SKM-1 (cell line): ENCODE measurements at regions not wholly inside any gene's neighbourhood (a gene's known extent, or its start where the extent isn't known, plus 50 kb on each side); places are given as distances from the start of the nearest gene placed in this dataset.

ENCODE experiments used
- DNase-seq: peaks from one replicate; lab custom pipeline; 2025; ENCODE audit not compliant: unreplicated experiment; lab: John Stamatoyannopoulos, UW

- DNase-seq: no peak
These were observed 166.7 kb downstream of the ALG10 start for GRCh38 chr12:34188974-34189373.

GRCh38 chr12:34190054-34190453 is 167.8 kb downstream of the ALG10 start:
- DNase-seq: no peak

- no peak for DNase-seq
These were observed 176.6 kb downstream of the ALG10 start for GRCh38 chr12:34198924-34199323.

GRCh38 chr12:34203866-34204620 is 181.7 kb downstream of the ALG10 start:
- no peak for DNase-seq

DNA sequence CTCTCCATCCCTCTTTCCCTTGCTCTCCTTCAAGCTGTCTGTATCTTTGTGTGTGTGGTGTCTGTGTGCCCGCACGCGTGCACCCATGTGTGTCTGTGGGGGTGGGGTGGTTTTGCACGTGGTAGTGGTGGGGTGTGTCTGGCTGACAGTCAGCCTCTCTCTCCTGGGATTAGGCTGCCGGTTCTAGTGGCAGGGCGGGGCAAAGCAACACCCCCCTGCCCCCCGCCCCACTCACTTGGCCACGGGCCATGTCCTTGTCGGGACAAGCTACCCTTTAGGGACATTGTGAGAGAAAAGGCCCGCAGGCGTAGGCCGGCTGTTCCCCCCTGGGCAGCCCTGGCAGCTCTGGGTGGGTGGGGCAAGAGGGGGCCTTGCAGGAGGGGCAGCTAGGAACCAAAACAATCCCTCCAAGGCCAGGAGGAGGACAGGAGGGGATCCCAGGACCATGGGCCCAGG is 182.6 kb downstream of the ALG10 start:
- DNase-seq: no peak

DNA sequence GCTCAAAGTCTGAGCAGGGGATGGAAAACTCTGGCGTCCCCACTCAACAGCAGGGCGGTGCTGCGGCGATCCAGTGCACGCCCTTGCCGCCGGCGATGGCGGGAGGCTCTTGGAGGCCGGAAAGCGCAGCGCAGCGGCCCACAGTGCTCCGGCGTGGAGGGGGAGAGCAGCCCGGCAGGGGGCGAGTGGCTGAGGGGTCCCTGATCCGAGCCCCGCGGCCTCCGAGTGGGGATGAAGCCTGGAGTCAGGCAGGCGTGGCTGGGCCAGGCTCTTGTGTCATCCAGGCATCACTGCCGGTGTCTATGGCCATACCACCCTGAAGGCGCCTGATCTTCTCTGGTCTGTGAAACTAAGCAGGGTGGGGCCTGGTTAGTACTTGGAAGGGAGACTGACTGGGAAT is 183.1 kb downstream of the ALG10 start:
- DNase-seq: no peak

DNA sequence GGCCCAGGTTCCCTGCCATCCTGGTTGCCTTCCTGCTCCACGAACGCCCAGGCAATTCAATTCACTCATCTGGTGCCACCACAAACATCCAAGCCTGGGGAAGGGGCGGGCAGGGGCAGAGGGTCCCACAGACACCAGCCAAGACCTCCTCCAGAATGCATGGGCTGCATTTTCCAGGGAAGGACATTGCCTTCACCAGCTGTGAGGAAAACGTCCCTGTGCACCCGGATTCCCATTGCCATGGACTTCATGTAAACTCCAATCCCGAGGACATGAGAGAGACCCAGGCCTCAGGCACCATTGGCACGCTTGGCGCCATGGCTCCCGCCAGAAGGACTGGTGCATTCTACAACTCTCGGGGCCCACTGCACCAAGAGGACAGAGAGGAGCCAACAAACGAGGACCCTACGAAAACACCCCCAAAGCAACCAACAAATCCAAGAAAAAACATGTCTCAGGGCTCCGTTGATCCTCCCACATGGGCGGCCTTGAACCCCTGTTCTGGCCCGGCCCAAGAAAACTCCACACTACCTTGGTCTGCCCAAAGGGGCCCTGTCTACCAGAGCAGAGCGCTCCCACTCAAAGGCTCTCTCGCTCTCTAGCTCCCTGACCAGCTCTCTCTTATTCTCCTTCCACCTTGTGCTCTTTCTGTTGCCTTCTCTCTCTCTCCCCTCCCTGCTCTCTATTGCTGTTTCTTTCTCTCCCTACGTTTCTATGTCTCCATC is 183.9 kb downstream of the ALG10 start:
- no peak for DNase-seq

DNA sequence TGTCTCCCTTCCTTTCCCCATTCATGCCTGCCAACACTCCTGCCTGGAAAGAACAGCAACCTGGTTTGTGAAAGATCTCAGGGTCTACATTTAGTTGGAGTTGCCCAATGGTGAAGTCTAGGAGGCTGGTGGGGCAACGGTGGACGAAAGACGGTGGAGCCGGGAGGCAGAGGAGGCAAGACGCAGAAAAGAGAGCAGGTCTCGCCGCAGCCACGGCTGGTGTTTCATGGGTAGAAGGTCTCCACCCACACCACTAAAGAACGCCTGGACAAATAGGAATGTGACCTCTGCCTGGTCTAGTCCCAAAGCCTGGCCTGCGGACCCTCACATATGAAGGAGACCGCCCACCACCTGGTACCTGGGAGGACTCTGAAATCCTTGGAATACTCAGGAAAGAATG is 185.6 kb downstream of the ALG10 start:
- DNase-seq: no peak

GRCh38 chr12:34208331-34209258 is 186.3 kb downstream of the ALG10 start:
- DNase-seq: no peak

DNA sequence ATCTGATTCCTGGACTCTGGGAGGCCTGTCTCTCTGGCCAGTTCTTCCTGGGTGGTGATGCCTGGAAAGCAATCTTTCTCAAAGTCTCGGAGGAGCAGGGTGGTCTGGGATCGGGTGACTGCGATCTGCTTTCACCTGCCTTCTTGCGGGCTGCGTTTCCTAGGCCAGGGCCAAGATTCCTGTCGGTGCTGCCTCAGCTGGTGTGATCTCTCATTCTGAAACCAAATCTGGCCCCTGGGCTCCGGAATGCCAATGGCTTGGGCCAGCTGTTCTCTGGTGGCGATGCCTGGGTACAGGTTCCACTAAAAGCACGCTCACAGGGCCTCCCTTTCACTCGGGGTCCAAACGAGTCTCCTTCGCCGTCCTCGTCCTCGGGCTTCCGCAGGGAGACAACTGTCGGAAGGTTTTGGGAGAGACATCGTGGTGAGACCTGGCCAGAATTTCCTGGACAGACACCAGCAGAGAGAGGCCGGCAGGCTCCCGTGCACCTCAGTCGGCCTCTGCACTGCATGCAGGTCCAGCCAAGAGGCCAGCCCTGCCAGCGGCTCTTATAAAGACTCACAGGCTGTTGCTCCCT is 187.1 kb downstream of the ALG10 start:
- DNase-seq: no peak

DNA sequence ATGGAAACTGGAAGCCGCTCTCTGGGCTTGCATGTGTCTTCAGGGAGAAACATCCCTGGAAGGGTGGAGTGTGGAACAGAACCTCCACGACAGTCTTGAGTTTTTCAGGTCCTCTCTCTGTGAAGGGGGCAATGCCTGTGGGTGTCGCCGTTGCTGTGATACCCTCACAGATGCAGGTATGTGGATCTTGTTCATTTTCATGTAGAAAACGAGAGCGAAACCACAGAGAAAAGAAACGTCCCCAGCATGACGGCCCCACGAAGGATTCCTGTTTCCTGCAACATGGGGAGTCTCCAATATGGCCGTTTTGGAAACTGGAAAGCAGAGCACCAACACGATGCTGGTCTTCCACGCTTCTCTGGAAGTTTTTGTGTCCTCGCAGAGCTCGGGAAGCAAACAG is 187.9 kb downstream of the ALG10 start:
- no peak for DNase-seq

GRCh38 chr12:34210689-34211530 is 188.6 kb downstream of the ALG10 start:
- DNase-seq: no peak

DNA sequence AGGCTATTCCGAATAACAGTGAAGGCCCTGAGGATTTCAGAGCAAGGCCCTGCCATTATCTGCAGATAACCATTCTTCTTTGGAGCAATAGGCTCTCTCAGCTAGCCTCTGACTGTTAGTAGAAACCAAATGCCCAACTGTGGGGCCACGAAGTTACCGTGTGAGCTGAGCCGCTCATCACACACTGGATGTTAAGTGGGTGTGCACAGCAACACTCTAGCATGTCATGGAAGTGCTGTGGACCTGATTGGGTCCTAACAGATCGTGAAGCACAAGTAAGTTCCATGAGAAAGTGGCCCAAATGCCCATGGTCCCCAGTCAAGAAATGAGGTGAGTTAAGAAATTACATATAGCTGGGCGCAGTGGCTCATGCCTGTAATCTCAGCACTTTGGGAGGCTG is 190.4 kb downstream of the ALG10 start:
- DNase-seq: no peak

DNA sequence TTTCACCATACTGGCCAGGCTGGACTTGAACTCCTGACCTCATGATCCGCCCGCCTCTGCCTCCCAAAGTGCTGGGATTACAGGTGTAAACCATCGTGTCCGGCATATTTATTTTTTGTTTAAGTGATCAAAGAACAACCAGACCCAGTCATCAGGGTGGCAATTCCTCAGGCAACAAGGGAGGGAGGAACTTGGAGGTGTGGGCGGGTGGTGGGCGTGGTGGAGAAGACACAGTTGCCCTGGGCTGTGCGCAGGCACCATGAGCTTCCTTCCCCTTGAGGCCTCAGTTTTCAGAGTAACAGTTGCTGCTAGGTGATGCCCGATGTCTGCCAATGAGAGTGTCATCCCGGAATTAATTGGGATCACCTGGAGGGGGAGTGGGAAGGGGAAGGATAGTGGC is 191.7 kb downstream of the ALG10 start:
- DNase-seq: no peak

DNA sequence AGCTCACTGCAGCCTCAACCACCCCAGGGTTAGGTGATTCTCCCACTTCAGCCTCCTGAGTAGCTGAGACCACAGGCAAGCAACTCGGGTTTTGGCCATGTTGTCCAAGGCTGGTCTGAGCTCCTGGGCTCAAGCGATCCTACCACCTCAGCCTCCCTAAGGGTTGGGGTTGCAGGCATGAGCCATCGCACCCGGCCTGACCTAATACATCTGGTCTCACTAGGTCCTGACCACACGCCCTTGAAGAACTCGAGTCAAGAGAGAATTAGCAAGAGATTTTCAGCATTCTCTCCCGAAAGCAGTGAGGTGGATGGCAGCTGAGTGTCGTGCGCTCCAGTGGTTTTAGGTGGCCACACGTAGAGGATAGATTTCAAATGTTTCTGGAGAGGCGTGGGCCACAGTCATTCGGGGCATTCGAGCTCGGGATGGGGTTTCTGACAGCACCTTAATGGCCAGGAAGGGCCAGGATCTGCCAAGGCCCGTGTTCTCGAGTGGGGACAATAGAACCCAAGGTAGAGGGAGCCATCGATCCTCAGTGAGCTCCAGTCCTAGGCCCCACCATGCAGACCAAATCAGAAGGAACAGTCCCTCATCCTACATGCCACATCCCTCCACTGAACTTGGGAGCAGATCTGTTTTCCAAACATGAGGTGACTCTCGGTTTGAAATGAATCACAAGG is 193.1 kb downstream of the ALG10 start:
- DNase-seq: no peak

DNA sequence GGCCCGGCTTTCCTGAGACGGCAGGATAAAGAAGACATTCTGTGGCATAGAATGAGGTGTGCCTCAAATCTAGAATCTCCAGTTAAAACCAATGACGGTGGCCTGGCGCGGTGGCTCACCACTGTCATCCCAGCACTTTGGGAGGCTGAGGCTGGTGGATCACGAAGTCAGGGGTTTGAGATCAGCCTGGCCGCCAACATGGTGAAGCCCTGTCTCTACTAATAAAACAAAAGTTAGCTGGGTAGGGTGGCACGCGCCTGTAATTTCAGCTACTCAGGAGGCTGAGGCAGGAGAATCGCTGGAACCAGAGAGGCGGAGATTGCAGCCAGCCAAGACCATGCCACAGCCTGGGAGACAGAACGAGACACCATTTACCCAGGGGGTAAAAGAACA is 193.6 kb downstream of the ALG10 start:
- DNase-seq: no peak

DNA sequence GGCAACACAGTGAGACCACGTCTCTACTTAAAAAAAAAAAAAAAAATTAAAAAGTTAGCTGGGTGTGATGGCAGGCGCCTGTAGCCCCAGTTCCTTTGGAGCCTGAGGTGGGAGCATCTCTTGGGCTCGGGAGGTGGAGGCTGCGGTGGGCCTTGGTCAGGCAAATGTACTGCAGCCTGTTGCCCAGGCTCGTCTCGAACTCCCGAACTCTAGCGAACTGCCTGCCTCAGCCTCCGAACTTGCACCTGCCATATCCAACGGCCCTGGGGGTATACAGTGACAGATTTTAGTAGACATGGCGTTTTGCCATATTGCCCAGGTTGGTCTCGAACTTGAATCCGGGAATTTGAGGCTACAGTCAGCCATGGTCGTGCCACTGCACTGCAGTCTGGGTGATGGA is 195.4 kb downstream of the ALG10 start:
- DNase-seq: no peak

DNA sequence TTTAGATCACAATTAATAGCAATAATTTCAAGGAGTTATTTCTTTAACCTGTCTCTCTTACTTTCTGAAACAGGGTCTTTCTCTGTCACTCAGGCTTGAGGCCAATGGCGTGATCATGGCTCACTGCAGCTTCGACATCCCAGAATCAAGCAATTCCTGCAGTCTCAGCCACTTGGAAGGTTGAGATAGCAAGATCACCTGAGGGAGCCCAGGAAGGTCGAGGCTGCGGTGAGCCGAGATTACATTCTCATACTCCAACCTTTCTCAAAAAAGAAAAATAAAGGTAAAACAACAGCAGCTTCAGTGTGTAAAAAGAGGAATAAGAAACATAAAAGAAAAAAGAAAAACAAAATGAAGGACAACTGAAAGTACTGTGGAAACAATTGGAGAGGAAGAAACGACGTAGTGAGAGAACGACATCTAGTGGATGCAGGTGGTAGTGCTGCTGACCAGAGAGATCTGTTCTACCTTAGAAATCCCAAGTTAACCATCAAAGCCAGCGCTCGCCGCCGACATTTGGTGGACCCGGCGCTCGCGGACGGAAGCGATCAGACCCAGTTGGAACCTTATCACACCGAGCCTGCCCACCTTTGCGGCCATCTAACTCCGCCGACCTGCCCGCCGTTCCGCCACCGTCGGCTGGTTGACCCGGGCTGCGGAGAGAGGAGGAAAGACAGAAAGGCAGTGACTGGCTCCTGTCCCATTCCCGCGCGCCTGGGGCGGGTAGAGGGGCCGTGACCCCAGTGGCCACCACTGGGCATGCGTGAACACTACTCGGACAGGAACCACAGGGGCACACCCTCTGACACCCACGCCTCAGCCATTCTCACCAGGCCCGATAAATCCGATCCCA is 196.1 kb downstream of the ALG10 start:
- DNase-seq: peak; percentile 28
